HG03280 (cell line): ENCODE measurements at regions not wholly inside any gene's neighbourhood (a gene's known extent, or its start where the extent isn't known, plus 50 kb on each side); places are given as distances from the start of the nearest gene placed in this dataset.
"Not testable (repeated sequence)": the region's sequence is repeated elsewhere in the genome, so short reads cannot be mapped to it uniquely, and the experiment has no call there.

Source experiments
- ATAC-seq: cut with Tn5 transposase; IDR thresholded peaks from one replicate; pipeline ENCODE4 v1.9.1; 2021; ENCODE audit warnings: mild to moderate bottlenecking, moderate library complexity; ENCODE audit not compliant: unreplicated experiment

- ATAC-seq = no peak
These were observed 329.4 kb upstream of the ESRRG start for GRCh38 chr1:217052626-217053025.

GRCh38 chr1:217052196-217052595 is 329.0 kb upstream of the ESRRG start:
- ATAC-seq = no peak

GRCh38 chr1:217049721-217050120 is 326.5 kb upstream of the ESRRG start:
- no peak for ATAC-seq

GRCh38 chr1:217049081-217049480 is 325.9 kb upstream of the ESRRG start:
- ATAC-seq = no peak

DNA sequence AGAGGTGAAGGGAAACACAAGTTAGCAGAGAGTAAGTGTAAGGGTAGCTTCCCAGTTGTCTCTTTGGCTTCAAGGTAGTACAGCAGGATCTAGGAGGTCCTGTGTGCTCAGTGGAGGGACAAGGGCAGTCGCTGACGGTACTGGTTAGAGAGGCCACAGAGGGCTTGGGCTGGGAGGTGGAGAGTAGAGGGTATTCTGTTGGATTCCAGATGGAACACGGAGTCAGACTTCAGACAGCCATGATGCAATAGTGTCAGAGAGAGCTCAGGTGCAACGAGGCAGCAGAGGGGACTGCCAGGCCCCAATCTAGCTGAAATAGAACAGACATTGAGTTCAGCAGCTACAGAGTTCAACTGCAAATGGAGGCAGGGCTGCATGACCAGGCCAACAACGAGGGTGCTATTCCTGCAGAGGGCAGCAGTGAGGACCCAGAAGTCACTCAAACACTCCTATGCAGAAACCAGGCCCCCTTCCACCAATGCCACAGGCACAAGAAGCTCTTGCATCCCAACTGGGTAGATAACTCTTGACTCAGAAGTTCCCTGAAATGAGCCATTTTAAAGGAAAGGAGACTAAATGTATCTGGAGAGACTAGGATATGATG is 325.0 kb upstream of the ESRRG start:
- no peak for ATAC-seq

DNA sequence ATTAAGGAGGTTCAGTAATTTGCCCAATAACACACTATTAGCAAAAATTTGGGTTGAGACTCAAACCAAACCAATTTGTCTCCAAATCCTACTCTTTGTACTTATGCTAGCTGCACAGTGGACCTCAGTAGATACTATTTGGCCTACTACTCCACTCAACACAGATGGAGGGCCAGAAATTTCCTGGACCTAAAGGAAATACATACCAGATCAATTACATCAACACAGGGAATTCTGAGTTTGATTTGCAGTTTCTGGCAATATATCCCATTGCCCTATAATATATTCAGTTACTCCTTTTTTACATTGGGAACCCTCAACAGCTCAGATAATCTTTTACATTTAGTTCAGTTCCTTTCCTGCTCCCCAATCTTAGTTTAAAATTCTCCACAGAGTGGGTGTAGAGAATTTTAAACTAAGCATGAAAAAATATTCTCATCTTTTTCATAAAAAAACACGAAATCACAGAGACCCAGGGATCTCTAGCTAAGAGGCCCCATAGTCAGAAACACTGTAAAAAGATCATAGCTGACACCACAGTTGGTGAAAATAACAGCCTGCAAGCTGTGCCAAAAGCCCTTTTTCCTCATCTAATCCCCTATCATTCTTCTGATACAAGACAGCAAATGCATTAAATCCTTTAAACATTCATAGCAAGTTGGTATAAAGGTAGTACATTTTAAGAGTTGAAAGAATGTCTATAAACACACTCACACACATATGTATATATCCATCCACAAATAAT is 317.7 kb upstream of the ESRRG start:
- ATAC-seq = no peak

GRCh38 chr1:217039926-217040325 is 316.7 kb upstream of the ESRRG start:
- no peak for ATAC-seq

- ATAC-seq = not testable (repeated sequence)
These were observed 315.9 kb upstream of the ESRRG start for GRCh38 chr1:217039139-217039538.

DNA sequence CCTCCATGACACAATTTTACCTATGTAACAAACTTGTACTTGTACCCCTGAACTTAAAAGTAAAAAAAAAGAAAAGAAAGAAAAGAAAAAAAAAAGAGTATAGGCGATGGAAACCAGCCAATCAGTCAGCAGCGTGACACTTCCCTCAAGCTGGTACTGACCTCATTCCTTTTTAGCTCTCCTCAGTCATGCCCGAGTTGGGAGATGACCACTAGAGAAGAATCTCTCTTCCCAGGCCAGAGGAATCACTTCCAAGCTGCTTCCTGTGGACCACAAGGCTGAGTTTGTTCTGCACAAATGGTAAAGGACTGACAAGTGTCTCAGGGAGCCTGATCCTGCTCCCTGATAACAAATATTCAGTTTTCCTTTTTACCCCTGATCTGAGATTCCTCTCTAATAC is 313.5 kb upstream of the ESRRG start:
- ATAC-seq = no peak

- ATAC-seq = no peak
These were observed 309.6 kb upstream of the ESRRG start for GRCh38 chr1:217032715-217033367.

DNA sequence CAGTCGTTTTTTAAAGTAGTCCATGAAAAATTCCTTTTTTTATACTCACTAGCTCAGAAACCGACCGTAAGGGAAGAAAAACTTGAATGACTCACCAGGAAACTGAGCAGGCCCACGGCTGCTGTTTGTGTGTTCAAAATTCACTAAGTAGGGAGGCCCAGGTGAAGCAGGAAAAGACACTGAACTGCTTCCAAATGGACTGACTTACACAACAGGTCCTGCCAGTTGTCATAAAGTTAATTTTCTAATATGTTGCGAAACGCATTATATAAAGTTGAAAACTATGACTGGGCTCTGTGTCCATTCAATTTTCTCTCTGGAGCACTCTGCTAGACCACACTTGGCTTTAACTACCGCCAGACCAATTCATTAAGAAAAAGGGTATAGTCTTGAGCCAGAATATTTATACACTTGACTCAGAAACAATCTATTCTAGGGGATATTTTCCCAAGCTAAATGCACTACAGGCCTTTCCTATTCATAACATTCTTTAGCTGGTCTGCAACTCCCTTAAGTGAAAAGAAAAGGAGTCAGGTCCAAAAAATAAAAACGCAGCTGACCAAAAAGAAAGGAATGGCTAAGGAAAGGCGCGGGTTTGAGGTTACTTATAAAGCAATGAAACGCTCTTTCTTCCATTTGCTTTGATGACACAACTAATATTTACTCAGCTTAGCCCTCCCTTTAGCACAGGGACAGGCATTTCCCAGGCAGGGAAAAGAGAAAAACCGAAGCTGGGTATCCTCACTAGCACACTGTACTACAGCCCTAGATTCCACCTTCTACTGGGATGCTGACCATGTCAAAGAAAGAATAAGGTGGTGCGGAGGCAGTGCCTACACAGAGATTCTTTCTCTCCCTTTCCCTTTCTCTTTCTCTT is 306.3 kb upstream of the ESRRG start:
- no peak for ATAC-seq

- ATAC-seq = peak; percentile 94
These were observed 304.3 kb upstream of the ESRRG start for GRCh38 chr1:217027403-217028080.

GRCh38 chr1:217026531-217026930 is 303.3 kb upstream of the ESRRG start:
- ATAC-seq = no peak

- ATAC-seq = no peak
These were observed 302.2 kb upstream of the ESRRG start for GRCh38 chr1:217025381-217025780.

DNA sequence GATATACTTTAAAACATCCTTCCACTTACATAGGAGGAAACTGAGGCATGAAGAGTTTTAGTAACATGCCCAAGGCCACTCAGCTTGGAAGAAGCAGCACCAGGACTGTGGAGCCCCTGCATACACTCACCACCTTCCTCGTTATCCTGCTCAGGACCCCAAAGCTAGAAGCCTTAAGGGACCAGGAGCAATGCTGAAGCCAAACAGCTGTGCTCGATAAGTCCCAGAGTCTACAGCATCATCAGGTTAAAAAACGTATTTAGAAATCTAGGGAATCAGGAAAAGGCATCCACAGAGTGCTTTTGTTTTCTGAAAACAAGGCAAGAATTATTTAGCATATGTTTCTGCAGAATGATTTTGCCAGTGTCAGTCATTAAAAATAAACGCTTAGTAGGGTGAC is 301.7 kb upstream of the ESRRG start:
- ATAC-seq = no peak

DNA sequence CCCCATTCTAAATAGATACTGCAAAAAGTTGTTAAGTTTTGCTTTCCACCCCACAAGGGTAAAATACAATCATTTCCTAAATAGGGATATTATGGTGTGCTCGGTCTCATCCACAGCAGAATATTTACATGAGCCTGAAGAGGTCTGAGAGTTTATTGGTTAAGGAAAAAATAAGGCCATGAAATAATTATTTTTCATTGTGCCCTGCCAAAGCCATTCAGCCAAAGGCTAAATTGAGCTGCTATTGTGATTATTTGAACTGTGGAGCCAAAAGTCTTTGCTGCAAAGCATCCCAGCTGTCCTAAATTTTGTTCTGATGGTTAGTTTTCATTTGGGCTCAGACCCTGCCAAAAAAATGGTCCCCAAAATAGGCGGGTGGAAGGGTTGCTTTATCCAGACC is 298.7 kb upstream of the ESRRG start:
- no peak for ATAC-seq

GRCh38 chr1:217021400-217021799 is 298.2 kb upstream of the ESRRG start:
- no peak for ATAC-seq

GRCh38 chr1:217019475-217019874 is 296.2 kb upstream of the ESRRG start:
- ATAC-seq = no peak

- ATAC-seq = no peak
These were observed 295.4 kb upstream of the ESRRG start for GRCh38 chr1:217018648-217019047.

- ATAC-seq = no peak
These were observed 293.9 kb upstream of the ESRRG start for GRCh38 chr1:217017165-217017564.

DNA sequence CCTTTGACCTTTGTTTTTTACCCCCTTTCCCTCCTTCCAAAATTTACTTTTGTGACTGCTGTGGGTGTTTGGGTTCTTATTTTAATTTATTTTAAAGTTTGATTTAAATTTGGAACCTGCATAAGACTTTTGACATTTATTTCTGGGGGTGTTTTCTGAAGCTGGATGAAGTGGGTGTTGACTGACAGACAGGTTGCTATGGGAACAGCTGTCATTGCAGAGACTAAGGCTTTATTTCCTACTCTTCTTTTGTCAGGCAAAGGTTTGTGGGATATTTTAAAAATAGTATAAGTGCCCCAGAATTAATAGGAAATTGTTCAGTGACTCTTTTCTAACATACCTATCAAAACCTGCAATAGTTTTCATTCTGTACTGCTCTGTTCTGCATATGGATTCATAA is 290.8 kb upstream of the ESRRG start:
- no peak for ATAC-seq
